ENCODE measurements at regions not wholly inside any gene's neighbourhood (a gene's known extent, or its start where the extent isn't known, plus 50 kb on each side); places are given as distances from the start of the nearest gene placed in this dataset.

- Mint-ChIP-seq H3K27me3 (no peaks in the 10 kb centered on the region), H3K36me3 (no peaks in the 10 kb centered on the region), H3K4me1 (no peaks in the 10 kb centered on the region), H3K4me3 (no peak overlapping the region), H3K27ac (no peak overlapping the region), H3K9me3 (no peaks in the 10 kb centered on the region)
- DNase-seq: no peak
- CTCF ChIA-PET: no interaction called here
These were observed 525.1 kb downstream of the PDCD6IP start for GRCh38 chr3:34323517-34323916.

GRCh38 chr3:34346656-34347055 lies 548.2 kb downstream of the PDCD6IP start:
- H3K27ac Mint-ChIP-seq: no peak overlapping the region
- no peaks in the 10 kb centered on the region for H3K4me1 Mint-ChIP-seq

GRCh38 chr3:34351882-34352777 lies 553.7 kb downstream of the PDCD6IP start:
- DNase-seq: no peak
- CTCF ChIA-PET: no interaction called here
- H3K36me3 Mint-ChIP-seq: no peaks in the 10 kb centered on the region
- H3K9me3 Mint-ChIP-seq: no peaks in the 10 kb centered on the region
- no peaks in the 10 kb centered on the region for H3K27me3 Mint-ChIP-seq
- no peaks in the 10 kb centered on the region for H3K4me1 Mint-ChIP-seq
- no peak overlapping the region for H3K4me3 Mint-ChIP-seq
- H3K27ac Mint-ChIP-seq: no peak overlapping the region

More at GRCh38 chr3:34346656-34347055, 548.2 kb downstream of the PDCD6IP start:
- Mint-ChIP-seq H3K4me3 (no peak overlapping the region), H3K27me3 (no peaks in the 10 kb centered on the region), H3K9me3 (no peaks in the 10 kb centered on the region), H3K36me3 (no peaks in the 10 kb centered on the region)
- CTCF ChIA-PET: no interaction called here
- DNase-seq: no peak

DNA sequence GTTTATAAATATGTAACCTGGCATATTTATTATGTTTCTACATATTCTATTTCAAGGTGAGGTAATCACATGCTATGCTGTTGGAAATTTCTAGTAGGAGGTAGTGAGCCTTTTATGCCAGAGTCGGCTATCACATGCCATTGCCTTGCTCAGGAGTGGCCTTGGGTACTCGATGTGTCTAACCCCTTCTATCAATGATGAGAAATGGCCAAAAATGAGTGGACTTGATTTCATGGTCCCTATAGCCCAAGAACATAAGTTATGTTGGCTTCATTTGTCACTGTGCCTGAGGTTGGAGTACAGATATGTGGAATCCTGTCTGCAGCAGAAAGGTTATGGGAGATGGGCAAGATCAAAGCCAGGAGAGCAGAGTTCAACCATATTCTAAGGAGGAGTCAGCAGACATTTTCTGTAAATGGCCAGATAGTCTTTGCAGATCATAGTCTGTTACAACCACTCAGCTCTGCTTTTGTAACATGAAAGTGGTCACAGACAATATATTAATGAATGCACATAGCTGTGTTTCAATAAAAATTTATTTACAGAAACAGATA lies 554.4 kb downstream of the PDCD6IP start:
- H3K4me1 Mint-ChIP-seq: no peaks in the 10 kb centered on the region
- no peak for DNase-seq
- no peak overlapping the region for H3K4me3 Mint-ChIP-seq
- H3K27me3 Mint-ChIP-seq: no peaks in the 10 kb centered on the region
- H3K27ac Mint-ChIP-seq: no peak overlapping the region
- CTCF ChIA-PET: no interaction called here
- H3K36me3 Mint-ChIP-seq: no peaks in the 10 kb centered on the region
- H3K9me3 Mint-ChIP-seq: no peaks in the 10 kb centered on the region

DNA sequence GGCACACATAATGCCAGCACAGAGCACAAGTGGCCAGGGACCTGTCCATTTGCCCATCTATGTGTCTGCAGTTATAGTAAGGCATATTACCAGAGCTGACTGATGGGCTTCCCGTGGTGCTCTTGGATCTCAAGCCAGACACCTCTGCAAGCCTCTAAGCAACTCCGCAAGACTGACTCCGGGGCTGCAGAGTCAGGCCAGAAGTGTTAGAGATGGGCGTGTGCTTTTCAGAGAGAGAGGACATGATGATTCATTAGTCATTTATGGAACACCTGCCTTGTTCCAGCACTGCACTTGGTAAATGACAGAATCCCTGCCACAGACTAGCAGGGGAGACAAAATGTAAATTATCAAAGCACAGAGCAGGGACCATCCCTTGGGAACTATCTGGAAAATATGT lies 559.0 kb downstream of the PDCD6IP start:
- CTCF ChIA-PET: no interaction called here
- no peak overlapping the region for H3K4me3 Mint-ChIP-seq
- no peak overlapping the region for H3K27ac Mint-ChIP-seq
- no peak for DNase-seq
- no peaks in the 10 kb centered on the region for H3K27me3 Mint-ChIP-seq
- no peaks in the 10 kb centered on the region for H3K36me3 Mint-ChIP-seq
- peaks cover 7% of the 10 kb centered on the region for H3K4me1 Mint-ChIP-seq
- no peaks in the 10 kb centered on the region for H3K9me3 Mint-ChIP-seq

DNA sequence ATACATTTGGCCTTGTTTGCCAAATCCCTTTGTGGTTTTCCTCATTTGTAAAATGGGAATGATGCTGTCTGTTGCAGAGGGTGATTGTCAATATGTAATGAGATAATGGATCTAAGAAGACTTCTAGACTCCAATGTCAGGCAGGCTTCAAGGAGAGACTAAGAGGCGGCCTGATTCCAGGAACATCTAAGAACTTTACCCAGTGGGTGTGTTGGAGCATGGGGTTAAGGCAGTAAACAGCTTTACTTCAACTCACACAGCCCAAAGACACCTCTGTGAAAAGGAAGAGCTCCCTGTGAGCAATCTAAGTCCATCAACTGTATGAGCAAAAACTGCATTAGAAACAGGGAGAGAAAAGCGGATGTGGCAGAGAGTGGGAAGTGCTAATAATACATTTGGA lies 560.6 kb downstream of the PDCD6IP start:
- peaks cover 7% of the 10 kb centered on the region for H3K4me1 Mint-ChIP-seq
- H3K9me3 Mint-ChIP-seq: no peaks in the 10 kb centered on the region
- H3K27me3 Mint-ChIP-seq: no peaks in the 10 kb centered on the region
- DNase-seq: no peak
- no peak overlapping the region for H3K27ac Mint-ChIP-seq
- CTCF ChIA-PET: no interaction called here
- H3K36me3 Mint-ChIP-seq: no peaks in the 10 kb centered on the region
- no peak overlapping the region for H3K4me3 Mint-ChIP-seq

DNA sequence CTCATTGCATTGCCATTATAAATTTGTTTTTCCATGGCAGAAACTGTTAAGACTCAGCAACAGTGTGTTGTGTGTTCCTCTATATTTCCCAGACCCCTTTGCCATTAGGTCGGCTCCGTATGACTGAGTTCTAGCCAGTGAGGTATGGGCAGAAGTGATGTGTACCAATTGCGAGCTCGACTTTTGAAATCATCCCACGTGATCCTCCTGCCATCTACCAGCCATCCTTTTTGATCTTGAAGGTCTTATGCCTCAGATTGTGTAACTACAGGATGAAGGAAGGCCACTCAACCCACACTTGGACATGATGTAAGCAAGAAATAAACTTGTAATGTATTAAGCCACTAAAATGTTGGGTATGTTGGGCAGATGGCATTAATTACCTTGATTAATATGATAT lies 562.3 kb downstream of the PDCD6IP start:
- Mint-ChIP-seq H3K4me3 (no peak overlapping the region), H3K27ac (no peak overlapping the region), H3K9me3 (no peaks in the 10 kb centered on the region), H3K4me1 (peaks cover 7% of the 10 kb centered on the region), H3K27me3 (no peaks in the 10 kb centered on the region), H3K36me3 (no peaks in the 10 kb centered on the region)
- DNase-seq: no peak
- CTCF ChIA-PET: no interaction called here

DNA sequence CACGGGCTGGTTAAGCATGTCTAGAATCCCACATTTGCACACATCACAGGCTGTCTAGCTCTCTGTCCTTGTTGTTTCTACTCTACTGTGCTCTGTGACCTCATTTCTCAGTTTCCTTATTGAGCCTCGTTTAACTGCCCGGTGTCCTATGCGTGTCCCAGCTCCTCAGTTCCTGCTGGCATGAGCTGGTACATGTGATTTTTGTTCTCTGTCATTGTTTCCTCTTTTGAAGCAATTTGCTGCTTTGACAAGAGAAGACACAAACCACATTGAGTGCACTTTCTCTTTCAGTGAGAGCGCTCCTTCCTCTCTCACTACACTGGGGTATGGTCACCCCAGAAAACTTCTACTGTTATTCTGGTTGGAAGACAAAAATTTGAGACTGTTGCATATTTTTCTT lies 563.5 kb downstream of the PDCD6IP start:
- H3K27me3 Mint-ChIP-seq: no peaks in the 10 kb centered on the region
- H3K4me3 Mint-ChIP-seq: no peak overlapping the region
- no peaks in the 10 kb centered on the region for H3K9me3 Mint-ChIP-seq
- no peak for DNase-seq
- H3K27ac Mint-ChIP-seq: no peak overlapping the region
- CTCF ChIA-PET: no interaction called here
- peaks cover 7% of the 10 kb centered on the region for H3K4me1 Mint-ChIP-seq
- no peaks in the 10 kb centered on the region for H3K36me3 Mint-ChIP-seq

DNA sequence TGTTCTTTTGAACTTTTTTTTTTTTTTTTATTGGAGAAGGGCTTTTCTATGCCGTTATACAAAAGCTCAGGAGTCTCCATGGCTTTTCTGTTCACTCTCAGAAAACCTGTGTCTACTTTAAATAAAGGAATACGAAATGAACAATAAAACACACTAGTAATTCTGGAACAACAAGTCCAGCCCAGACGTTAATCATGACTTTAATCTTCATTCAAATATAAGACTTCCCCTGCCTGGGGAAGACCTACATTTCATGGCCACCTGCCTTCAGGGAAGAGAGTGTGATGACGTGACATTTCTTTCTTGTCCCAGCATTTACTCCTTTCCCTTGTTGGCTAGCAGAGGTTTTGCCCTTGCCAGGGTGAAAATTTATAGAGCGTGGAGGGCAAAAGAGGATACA lies 564.5 kb downstream of the PDCD6IP start:
- Mint-ChIP-seq H3K4me3 (no peak overlapping the region), H3K4me1 (peaks cover 7% of the 10 kb centered on the region), H3K27me3 (no peaks in the 10 kb centered on the region), H3K9me3 (no peaks in the 10 kb centered on the region), H3K27ac (no peak overlapping the region), H3K36me3 (no peaks in the 10 kb centered on the region)
- no peak for DNase-seq
- CTCF ChIA-PET: no interaction called here

- H3K27me3 Mint-ChIP-seq: no peaks in the 10 kb centered on the region
- H3K9me3 Mint-ChIP-seq: no peaks in the 10 kb centered on the region
- no peaks in the 10 kb centered on the region for H3K36me3 Mint-ChIP-seq
- no peak overlapping the region for H3K4me3 Mint-ChIP-seq
- no peak for DNase-seq
- H3K27ac Mint-ChIP-seq: no peak overlapping the region
- CTCF ChIA-PET: no interaction called here
- H3K4me1 Mint-ChIP-seq: peaks cover 7% of the 10 kb centered on the region
These were observed 565.5 kb downstream of the PDCD6IP start for GRCh38 chr3:34363881-34364280.

DNA sequence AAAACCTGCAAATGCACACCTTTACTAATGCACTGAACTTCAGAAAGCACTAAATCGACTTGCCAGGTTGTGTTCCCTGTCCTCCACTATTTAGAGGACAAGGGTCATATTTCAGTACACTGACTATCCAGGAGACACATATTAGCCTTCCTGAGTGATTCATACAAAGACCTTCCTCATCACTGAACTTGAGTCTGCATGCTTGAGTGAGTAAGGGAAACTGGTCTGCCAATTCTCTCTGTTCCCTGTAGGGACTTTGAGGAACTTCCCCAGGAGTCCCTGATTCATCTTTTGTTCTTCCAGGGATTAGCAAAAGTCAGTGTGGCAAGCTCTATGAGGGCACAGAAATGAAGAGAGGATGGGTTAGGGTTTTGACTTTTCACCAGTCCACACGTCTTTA lies 565.9 kb downstream of the PDCD6IP start:
- Mint-ChIP-seq H3K36me3 (no peaks in the 10 kb centered on the region), H3K4me1 (peaks cover 7% of the 10 kb centered on the region), H3K27ac (no peak overlapping the region), H3K27me3 (no peaks in the 10 kb centered on the region), H3K9me3 (no peaks in the 10 kb centered on the region), H3K4me3 (no peak overlapping the region)
- DNase-seq: no peak
- CTCF ChIA-PET: no interaction called here

GRCh38 chr3:34365231-34365630 lies 566.8 kb downstream of the PDCD6IP start:
- no peak for DNase-seq
- no peaks in the 10 kb centered on the region for H3K9me3 Mint-ChIP-seq
- CTCF ChIA-PET: no interaction called here
- H3K27me3 Mint-ChIP-seq: no peaks in the 10 kb centered on the region
- H3K4me1 Mint-ChIP-seq: peaks cover 7% of the 10 kb centered on the region
- H3K36me3 Mint-ChIP-seq: no peaks in the 10 kb centered on the region
- no peak overlapping the region for H3K4me3 Mint-ChIP-seq
- H3K27ac Mint-ChIP-seq: no peak overlapping the region

- Mint-ChIP-seq H3K36me3 (no peaks in the 10 kb centered on the region), H3K27me3 (no peaks in the 10 kb centered on the region), H3K9me3 (no peaks in the 10 kb centered on the region), H3K27ac (no peak overlapping the region), H3K4me1 (peaks cover 7% of the 10 kb centered on the region), H3K4me3 (no peak overlapping the region)
- CTCF ChIA-PET: no interaction called here
- no peak for DNase-seq
These were observed 567.3 kb downstream of the PDCD6IP start for GRCh38 chr3:34365771-34366170.

GRCh38 chr3:34367521-34367920 lies 569.1 kb downstream of the PDCD6IP start:
- DNase-seq: no peak
- H3K4me3 Mint-ChIP-seq: no peak overlapping the region
- no peak overlapping the region for H3K27ac Mint-ChIP-seq
- H3K27me3 Mint-ChIP-seq: no peaks in the 10 kb centered on the region
- no peaks in the 10 kb centered on the region for H3K9me3 Mint-ChIP-seq
- no peaks in the 10 kb centered on the region for H3K36me3 Mint-ChIP-seq
- H3K4me1 Mint-ChIP-seq: no peaks in the 10 kb centered on the region
- CTCF ChIA-PET: no interaction called here

- H3K9me3 Mint-ChIP-seq: peaks cover 2% of the 10 kb centered on the region
- H3K27ac Mint-ChIP-seq: no peak overlapping the region
- no peaks in the 10 kb centered on the region for H3K4me1 Mint-ChIP-seq
- CTCF ChIA-PET: no interaction called here
- no peak for DNase-seq
- no peaks in the 10 kb centered on the region for H3K36me3 Mint-ChIP-seq
- no peak overlapping the region for H3K4me3 Mint-ChIP-seq
- H3K27me3 Mint-ChIP-seq: no peaks in the 10 kb centered on the region
These were observed 576.1 kb downstream of the PDCD6IP start for GRCh38 chr3:34374521-34374920.
